Effector CD4-positive, alpha-beta T cell (primary cell): ENCODE measurements at regions not wholly inside any gene's neighbourhood (a gene's known extent, or its start where the extent isn't known, plus 50 kb on each side); places are given as distances from the start of the nearest gene placed in this dataset.
"Not testable (repeated sequence)": the region's sequence is repeated elsewhere in the genome, so short reads cannot be mapped to it uniquely, and the experiment has no call there.

Experiments
- DNase-seq: peaks from one replicate; pipeline ENCODE4 v3.0.0-alpha.2; 2020

DNA sequence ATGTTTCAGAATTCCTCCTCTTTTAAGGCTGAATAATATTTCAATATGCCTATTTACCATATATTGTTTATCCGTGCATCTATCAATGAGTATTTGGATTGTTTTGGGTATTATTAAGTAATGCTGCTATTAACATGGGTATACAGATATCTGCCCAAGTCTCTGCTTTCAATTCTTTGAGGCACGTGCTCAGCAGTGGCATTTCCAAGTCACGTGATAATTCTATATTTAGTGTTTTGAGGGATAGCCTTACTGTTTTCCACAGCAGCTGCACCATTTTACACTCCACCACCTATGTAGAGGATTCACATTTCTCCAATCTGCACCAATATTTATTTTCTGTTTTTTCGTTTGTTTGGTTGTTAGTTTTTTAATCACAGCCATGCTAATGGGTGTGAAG lies 636.8 kb upstream of the ANKRD30A start:
- DNase-seq: no peak

DNA sequence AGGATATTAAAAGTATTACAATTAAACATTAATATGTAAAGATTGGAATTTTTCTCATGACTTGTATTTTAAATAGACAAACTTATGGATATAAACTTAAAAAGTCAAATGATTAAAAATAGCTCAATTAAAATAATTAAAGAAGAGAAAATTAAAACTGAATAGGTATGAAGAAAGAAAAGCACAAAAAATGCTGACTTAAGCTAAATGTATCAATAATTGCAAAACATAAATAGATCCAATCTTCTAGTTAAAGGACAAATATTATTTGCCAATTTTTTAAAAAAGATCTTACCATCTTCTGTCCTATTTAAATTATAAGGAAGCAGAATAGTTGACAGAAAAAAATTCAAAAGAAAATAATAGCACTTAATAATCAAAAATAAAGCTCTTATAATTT lies 646.3 kb upstream of the ANKRD30A start:
- no peak for DNase-seq

DNA sequence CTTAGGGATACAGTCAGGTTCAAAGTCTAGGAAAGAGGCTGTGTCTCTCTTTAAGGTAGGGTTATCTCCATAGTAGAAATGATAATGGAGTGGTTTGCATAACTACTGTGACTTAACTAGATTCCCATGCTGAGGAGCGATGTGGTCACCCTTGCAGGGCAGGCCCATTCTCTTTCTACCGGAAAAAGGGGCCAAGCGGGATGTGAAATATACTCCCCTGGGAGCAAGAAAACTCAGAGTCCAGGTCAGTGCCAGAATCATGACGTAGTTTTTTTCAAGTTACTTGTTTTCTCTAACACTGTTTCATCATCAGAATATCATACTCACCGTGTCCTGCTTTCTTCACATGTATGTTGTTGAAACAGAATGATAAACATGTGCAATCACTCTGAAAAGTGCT lies 649.0 kb upstream of the ANKRD30A start:
- DNase-seq: no peak

DNA sequence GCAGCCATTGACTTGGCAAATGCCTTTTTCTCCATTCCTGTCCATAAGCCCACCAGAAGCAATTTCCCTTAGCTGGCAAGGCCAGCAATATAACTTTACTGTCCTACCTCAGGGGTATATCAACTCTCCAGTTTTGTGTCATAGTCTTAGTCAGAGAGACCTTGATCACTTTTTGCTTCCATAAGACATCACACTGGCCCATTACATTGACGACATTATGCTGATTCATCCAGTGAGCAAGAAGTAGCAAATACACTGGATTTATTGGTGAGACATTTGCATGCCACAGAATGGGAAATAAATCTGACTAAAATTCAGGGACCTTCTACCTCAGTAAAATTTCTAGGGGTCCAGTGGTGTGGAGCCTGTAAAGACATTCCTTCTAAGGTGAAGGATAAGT lies 649.7 kb upstream of the ANKRD30A start:
- DNase-seq: no peak

DNA sequence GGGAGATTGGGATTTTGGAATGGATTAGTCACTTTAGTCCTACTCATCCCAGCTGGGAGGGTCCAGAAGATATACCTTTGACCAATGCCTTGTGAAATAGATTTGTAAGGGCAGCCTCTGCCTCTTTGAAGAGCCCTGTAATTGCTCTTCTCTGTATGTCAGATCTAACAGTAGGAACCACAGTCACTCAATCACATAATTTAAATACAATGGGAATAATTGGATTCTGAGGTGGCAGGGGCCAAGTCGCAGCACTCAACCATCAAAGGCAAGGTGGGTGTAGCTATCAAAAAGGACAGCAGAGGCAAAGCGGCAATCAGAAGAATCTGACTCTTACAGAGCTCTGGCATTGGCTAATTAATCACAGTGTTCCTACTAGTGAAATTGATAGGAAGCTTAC lies 650.9 kb upstream of the ANKRD30A start:
- DNase-seq: no peak

DNA sequence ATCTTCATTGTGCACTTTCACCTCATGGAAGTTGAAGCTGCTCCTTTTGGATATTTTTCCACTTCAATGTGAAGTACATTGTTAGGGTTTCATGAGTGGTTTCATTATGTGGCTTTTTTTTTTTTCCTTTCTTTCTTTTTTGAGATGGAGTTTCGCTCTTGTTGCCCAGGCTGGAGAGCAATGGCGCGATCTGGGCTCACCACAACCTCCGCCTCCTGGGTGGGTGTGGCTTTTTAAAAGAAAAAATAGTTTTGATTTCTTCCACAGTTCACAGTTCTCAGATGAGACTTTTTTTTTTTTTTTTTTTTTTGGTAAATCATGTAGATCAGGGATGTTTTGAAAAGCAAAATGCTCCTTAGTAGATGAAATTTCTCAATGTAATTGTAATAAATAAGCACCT lies 652.3 kb upstream of the ANKRD30A start:
- DNase-seq: no peak

DNA sequence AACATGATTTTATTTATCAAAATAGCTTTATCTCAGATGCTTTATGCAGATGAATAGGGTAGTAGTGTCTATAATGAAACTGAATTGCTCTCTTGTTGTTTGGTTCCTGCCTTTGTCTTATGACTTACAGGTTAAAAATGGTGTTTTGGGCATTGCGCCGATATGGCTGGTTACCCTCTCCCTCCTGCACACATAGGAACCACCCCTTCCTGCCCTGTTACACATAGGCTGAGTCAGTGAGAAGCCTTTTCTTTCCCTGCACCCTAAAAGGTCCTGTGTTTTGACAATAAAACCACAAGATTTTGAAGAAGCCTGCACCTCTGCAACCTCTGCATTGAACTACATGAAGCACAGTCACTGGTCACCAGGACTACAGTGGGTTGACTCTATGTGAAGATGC lies 655.8 kb upstream of the ANKRD30A start:
- DNase-seq: no peak

DNA sequence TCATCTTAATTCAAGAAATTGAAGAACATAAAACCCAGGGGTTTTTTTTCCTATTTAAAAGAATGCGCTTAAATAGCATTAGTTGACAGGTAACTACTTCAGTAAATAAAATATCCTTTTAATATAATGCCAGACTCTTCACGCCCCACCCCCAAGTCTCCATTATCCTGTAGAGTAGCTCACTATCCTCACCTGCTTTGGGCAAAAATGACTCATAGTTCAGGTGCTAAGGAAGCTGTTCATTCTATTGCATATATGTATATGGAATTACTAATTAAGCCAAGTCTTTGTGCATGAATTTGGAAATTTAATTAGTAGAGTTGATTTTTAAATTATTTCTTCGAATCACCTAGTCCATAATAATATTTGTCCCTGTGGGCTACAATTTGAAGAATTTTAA lies 656.8 kb upstream of the ANKRD30A start:
- no peak for DNase-seq

DNA sequence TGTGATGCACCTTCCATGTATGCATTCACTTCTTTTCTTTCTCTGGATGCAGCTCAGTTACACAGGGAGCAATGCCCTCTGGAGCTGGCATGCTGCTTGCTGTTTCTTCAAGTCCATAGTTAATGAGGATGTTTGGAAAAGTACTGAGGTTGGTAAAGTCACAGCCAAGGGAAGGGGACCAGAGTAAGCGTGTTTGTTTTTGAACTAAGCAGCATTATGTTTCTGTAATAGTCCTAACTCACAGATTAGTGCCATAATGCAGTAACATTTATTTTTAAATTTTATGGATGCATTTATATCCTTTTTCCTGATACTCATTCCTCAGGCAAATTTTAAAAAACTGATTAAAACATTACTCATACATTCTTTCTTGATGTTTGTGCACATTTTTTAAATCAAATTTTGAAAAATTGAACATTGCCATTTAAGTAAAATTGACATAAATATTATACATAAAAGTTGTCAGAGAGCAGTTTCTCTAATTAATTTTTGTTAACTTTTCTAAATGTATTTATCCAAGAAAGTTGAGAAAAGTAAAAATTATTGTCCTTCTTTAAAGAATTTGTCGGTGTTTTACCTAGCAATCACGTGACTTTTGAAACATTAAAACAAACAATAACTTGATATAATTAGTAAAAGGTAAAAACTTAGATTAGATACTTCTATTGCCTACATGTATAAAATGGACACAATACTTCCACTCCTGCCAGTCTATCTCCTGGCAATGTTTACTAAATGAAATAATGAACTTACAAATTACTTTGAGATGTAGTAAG lies 659.6 kb upstream of the ANKRD30A start:
- no peak for DNase-seq

DNA sequence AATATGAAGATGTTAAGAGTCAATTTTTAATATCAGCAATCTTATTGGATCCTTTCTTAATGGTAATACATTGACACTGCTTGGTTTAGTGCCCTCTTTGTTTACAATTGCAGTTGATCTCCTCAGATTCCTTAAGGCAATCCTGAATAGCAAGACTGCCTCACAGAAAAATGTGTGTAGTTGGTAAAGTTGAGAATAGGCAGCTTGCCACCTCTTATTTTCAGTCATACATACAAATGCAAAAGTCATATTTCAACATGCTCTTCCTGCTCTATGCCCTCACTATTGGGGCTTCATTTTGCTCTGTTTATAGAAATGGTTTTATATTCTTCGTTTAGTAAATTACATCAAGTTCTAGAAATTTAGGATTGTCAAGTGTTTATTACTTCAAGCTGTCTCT lies 661.1 kb upstream of the ANKRD30A start:
- DNase-seq: no peak

DNA sequence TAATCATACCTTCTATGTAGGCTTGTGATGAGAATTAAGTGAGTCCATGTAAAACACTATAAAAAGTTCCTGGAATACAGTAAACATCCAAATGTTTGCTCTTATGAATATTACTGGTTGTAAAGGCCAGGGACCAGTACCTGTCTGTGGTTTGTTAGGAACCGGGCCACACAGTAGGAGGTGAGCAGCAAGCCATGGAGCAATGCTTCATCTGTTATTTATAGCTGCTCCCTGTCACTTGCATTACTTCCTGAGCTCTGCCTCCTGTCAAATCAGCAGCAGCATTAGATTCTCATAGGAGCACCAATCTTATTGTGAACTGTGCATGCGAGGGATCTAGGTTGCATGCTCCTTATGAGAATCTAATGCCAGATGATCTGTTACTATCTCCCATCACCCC lies 662.0 kb upstream of the ANKRD30A start:
- DNase-seq: no peak

DNA sequence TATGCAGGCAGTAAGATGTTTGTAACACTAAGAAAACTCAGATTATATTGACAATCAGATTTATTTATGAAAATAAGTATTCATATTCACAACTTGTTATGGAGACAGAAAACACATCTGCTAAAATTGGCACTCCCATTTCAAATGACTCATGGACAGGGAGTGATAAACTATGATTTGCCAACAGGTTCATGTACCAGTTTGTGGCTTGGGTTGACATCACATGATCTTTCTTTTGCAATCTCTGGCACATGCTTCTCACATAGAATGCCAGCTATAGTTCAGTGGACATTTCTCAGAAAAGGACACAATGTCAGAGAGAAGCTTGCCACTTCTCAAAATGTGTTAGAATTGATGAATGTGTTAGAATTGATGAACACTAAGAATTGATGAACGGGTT lies 663.2 kb upstream of the ANKRD30A start:
- DNase-seq: no peak

DNA sequence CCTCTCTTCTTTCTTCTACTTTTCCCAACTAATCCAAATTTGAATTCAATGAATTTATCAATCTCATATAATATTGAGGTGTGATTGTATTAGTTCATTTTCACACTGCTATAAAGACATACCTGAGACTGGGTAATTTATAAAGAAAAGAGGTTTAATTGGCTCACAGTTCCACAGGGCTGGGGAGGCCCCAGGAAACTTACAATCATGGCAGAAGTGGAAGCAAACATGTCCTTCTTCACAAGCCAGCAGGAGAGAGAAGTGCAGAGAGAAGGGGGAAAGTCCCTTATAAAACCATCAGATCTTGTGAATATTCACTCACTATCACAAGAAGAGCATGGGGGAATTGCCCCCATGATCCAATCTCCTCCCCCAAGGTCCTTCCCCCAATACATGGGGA lies 667.0 kb upstream of the ANKRD30A start:
- DNase-seq: not testable (repeated sequence)

DNA sequence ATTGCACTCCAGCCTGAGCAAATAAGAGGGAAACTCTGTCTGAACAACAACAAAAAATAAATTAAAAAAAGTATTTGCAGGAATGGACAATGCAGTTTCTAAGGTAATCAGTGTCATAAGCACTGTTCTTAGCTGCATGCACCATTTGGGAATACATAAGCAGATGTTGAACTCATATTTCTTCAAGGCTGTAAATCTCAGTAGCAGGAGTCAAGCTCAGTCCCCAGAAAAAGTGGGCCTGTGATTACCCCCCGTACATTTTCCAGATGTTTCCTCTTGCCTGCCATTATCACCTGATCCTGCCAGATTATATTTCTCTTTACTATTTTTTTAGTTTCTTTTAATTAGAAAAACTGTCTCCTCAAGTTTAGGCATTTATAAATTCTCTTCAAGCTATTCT lies 667.6 kb upstream of the ANKRD30A start:
- no peak for DNase-seq

DNA sequence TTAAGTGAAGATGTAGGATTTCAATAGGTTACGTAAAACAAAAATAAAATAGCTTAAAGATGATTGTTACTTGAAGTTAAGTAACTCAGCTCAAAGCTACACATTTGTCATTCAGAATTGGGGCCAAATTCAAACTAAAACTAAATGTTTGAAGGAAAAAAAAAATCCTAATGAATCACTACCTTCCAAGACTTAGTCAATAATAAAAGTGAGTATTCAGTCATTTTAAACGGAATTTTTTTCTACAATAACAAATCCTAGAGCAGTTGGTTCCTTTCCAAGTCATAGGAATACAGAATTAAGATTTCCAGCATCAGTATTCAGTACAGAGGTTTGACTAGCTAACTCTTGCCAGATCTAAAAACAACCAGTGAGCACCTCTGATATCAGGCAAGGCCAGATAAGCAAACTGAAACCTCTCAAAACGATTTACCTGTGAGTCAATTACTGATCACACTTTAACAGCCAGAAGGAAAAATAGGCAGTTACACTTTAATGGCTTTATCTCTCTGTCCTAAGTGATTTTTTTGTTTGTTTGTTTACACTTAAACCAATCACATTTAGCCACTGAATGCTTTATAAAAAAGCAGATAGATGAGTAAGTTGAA lies 669.8 kb upstream of the ANKRD30A start:
- DNase-seq: no peak

DNA sequence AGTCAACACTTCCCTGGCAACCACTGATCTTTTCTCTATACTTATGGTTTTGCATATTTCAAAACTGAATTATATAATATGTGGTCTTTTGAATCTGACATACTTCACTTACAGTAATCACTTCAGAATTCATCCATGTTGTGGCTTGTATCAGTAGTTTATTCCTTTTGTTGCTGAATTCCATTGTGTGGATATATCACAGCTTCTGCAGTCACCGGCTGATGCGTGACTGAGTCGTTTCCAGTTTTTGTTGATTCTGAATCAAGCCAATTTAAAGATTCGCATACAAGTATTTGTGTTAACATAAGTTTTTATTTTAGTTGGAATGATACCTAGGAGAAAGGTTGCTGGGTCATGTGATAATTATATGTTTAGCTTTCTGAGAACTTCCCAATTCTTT lies 672.5 kb upstream of the ANKRD30A start:
- DNase-seq: no peak

DNA sequence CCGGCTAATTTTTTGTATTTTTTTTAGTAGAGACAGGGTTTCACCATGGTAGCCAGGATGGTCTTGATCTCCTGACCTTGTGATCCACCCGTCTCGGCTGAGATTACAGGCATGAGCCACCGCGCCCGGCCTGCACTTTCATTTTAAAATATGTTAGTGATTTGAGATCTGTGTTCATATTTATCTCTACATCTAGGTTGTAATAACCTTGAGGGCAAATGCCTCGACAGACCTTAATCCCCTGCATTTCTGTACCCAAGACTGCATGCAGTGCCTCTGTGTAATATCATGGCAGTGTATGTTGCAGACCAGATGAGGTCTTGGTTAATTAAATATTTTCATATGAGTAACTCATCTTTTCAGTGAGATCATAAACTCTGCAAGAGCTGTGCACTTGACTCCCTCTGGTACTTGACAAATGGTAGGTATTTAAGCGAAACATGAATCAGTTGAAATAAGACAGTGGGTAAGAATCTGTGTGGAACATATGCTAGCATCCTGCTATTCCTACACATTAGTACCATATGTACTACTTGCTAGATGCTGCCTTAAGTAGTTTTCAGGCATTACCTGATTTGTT lies 673.9 kb upstream of the ANKRD30A start:
- no peak for DNase-seq

DNA sequence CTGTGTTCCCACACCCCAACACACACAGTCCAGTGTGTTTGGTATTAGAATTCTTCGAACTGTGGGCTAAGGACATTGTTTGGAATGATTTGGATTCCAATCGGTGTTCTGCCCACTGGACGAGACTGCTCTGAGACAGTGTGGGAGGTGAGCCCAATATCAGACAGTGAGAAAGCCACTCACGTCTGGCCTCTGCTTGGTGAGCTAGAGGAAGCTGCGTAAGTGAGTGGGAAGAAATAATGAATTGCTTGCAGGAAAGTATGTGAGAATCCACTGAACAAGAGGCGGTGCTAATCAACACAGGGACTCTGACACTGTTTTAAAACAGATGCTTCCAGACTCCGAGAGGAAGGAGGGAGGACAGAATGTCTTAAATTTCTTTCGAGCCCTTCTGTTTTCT lies 675.0 kb upstream of the ANKRD30A start:
- DNase-seq: no peak

DNA sequence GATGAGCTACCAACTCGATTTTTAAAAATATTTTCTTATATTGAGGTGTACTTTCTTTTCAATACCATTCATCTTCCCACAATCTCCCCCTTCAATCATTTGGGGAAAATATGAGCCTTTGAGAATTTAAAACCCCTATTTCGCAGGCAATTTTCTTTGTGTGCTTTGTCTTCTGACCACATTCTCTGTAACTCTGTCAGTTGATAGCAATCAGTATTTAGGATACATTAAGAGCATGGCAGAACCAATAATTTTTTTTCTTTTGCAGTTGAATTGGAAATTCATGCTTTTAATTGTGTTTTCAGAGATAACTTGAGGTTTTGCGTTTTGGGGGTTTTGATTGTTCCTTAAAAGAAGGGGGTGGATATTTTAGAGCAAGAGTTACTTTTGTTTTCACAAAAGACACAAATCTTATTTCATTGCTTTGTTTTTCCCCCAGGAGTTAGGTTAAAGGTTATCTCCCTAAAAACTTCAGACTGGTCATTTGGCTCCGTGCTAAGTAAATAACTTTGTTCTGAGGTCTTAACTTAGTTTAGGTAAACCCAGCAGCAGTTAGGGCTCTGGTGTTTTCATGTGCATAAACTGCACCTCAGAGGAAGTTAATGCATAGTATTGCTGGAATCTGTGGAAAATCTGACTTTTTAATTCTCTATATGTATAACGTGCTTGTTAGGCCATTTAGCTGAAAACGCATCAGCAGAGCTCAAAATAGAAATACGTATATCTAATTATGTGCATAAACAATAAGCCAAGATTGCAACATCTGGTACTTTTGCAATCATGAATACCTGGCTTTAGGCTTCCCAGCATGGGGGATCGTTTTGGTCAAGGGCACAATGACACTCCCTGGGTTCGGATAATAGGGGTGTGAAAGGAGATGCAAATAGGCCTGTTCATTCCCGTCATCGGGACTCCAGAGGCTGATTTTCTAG lies 676.4 kb upstream of the ANKRD30A start:
- no peak for DNase-seq

DNA sequence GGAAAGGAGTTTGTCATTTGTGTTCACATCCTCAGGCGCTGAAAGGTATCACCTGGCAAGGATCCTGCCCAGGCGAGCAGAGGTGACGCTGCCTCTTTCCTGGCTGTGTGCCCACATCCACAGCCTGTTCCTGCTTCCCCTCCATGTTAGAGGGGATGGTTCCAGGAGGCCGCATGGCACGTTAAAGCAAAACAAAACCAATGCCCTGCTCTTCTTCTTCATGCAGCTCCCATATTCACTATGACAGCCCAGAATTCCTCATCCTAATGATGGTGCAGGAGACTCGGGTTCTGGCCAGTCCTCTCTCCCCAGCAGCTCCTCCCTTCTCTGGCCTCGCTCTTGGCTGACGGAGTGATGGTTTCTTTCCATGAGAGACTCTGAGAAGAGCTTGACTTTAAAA lies 678.5 kb upstream of the ANKRD30A start:
- no peak for DNase-seq

DNA sequence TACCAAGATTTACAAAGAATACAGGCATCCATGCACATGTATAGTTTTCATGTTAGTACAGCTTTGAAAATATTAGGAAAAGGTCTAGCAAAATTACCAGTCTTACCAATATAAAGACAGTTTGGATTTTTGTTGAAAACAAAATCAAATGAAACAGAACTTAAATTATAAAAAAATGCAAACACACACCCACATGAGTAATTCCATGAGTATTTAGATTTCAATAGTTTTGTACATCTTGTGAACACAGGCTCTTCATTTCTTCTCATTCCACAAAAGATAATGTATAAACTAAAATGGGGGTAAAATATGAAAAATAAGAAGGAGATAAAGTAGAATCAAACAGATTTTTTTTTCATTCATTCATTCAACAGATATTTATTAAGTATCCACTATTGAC lies 682.2 kb upstream of the ANKRD30A start:
- no peak for DNase-seq

DNA sequence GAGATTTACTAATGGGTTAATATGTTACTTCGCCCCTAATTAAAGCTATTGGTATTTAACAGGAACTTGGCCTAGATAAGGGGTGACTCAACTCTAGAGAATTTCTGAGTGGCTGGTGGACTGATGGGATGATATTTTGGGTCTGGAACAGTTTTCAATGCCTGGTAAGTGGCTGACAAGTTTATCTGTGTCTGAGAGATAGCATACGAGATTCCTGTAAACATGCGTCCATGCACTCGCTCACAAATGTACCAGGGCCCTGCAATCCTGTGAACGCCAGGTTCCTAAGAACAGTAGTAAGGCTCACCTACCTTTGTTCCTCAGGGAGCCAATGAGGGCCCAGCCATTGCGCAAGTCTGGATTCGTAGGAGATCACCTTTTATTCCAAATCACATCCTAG lies 683.8 kb upstream of the ANKRD30A start:
- no peak for DNase-seq

DNA sequence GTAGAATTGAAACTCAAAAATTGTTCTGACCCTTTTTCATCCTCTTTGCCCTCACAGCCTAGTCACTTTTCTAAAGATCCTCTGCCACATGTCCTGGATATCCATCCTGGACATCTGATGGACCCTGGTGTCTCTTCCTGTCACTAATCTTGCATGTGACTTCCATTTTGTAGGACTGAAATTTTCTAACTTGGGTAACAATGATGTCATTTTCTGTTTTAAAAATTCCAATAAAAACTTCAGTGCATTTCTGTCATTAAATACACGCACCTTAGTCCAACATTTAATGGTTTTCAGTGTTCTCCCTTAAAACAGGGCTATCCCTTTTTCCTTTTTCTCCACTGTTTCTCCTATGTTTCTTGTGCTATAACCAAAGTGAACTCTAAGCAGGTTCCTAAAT lies 684.9 kb upstream of the ANKRD30A start:
- DNase-seq: no peak

DNA sequence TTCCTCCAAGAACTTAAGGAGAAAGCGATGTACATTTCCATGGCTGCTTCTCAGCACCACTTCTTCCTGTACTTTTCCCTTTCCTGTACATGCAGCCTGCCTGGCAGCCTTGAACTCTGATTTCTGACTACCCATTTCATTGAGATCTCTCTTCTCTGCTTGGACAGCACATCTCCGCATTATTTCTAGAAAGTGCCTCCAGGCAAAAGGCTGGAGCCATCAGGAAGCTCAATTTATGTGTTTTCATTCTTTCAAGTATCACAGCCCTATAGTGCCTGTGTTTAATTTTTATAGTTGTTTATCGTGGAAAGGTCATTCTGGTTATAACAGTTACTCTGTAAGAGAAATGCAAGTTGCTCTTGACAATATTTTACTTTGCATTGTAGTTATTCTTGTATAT lies 688.0 kb upstream of the ANKRD30A start:
- DNase-seq: no peak
